DLD1 (cell line): ENCODE measurements at regions not wholly inside any gene's neighbourhood (a gene's known extent, or its start where the extent isn't known, plus 50 kb on each side); places are given as distances from the start of the nearest gene placed in this dataset.

Source experiments
- in situ Hi-C: cut with HindIII; loops from 2 replicates; pipeline ENCODE4 v1.10.0; 2017; ENCODE audit warnings: low sequenced_read_pairs

DNA sequence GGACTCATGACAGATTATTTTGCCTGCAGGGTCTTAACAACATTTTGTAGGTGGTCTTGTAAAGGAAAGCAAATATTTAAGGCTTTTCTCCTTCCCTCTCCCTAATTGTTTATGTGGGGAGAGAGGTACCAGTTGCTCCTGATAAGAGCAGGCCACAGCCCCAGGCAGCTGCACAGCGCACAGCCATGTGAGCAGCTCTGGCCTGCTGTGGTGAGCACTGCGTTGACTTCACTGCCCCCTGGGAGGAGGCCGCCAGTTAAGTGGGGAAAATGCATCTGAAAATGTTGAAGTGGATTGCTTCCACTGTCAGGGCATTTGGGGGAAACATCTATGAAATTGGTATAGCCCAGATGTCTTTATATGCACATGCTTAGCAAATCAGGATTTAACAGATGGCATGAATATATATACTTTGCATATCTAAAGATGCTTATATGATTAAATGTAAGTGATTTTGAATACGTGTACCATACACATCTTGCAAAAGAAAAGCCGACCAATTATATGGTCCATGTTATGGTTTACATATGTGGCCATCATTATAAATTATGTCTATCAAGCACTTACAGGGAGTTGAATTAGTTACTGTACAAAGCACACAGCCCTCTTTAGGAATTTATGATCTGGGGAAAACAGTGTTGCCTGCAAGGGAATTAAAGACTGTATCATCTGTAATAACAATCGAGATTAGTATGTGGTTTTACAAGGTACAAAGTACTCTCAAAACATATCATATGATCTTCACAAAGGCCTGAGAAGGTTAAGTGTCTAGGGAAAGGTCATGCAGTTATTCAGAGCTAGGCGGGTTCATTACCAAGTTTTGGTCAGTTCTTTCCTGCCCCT is 132.1 kb downstream of the RHOU start:
- in situ Hi-C loops = no loop called here

DNA sequence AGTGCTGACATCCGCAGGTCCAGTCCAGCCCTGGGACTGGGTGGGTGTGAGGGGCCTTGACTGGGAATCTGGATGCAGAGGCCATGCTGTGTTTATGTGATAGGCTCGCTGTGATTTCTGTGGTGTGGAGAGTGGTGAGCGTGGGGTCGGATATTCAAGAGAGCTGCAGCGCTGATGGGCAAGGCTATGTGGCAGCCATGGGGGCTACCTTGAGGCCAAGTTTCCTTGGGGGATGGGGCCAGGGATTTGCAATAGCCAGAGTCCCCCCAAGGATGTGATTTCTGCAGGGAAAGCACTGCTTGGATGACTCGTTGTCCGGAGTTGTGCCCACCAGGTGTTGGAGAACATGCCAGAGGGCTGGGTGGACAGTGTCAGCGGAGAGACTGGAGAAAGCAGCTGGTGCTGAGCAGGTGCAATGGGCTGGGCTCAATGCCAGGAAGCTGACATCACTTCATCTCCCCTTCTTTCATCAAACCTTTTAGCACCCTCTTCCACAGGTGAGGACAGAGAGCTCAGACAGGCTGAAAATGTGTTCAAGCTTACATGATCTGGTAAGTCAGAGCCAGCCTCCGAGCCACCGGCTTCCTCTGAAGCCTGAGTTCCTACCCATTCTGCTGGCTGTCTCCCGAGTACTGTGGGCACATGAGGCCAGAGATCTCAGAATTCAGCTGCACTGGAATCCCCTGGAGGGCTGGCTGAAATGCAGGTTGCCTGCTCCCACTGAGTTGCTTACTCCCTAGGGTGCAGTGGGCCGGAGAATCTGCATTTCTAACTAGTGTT is 132.9 kb downstream of the RHOU start:
- in situ Hi-C loops = no loop called here

DNA sequence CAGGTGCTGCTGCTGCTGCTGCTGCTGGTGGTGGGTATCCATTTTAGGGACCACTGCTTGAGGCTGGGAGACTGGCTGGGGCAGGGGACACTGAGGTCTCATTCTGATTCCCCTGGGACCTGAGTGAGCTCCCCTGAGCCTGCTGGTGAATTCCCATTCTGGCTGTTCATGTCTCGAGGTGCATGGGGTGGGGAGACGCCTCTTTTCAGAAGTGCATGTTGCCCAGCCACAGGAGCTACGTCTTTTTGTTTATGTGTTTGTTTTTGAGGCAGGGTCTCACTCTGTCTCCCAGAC is 133.4 kb downstream of the RHOU start:
- in situ Hi-C loops = no loop called here

DNA sequence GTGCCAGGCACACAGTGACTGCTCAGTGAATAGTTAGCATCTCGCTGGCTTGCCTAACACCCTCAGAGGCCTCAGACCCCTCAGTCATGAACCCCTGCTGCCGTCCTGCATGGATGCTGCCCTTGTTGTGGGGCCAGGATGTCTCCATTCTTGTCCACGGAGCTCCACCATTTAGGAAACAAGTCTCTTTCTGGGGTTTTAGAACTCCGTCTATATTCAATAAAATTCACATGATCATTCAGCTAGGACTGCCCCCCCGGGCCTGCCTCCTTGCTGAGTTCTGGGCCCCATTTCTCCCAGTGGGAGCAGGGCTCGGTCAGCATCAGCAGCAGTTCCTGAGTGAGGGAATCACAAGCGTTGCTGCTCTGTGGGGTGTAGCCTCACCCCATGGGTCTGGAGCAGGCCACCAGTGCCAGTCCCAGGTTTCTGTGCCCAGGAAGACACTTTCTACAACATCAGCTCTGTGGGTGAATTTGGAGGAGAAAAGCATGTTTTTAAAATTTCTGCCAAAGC is 134.1 kb downstream of the RHOU start:
- in situ Hi-C loops = no loop called here

DNA sequence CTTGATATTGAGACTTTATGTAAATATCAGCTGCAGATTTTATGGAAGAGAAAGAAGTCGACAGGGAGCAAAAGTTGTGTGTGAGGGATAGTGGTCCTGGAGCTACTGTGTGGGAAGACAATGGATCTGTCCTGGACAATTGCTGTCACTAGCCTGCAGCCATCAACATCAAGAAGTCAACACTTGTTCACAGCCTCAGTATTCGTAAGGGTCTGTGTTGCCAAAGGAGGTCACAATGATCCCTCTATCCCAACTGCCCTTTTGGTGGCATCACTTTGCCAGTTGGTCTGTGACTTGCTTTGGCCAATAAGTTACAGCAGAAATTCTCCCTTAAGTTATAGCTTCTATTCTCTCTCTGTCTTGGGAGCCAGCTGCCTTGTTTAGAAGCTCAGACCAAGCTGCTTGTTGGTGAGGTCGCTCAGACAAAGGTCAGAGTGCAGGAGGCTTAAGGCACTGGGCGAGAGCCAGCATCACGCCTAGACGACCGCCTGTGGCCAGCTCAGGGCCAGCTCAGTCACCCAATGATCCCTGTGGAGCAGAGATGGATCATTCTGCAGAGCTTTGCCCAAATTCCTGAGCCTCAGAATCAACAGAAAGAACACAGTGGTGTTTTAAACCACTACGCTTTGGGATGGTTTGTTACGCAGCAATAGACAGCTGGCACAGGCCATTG is 134.9 kb downstream of the RHOU start:
- in situ Hi-C loops = no loop called here

DNA sequence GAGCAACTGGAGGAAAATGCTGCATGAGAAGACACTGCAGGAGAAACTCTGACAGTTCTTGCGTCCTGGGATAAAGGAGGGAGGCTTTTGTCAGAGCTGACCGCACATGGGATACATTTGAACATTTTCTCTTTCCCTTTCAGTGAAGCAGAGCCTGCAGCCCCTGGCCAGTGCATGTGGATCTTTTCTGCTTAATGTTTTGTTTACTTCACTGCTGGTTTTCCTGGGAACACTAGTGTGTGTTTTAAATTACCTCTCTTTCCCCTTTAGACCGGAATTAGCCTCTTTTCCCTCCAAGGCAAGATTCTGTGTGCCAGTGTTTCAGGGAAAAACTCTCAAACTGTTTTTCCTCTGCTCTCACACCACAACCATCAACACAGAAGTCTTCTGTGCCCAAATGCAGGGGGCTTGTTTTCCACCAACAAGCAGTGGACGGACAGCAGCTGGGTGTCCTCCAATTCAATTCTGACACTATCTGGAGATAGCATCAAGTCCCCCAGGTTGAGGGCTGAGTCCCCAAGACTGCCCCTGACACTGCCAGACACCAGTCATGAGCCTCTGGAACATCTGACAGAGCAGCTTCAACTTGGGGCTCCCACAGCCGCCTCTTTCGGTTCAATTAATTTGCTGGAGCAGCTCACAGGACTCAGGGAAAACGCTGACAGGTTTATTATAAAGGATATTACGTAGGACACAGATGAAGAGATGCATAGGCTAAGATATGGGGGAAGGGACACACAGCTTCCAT is 136.2 kb downstream of the RHOU start:
- in situ Hi-C loops = no loop called here

DNA sequence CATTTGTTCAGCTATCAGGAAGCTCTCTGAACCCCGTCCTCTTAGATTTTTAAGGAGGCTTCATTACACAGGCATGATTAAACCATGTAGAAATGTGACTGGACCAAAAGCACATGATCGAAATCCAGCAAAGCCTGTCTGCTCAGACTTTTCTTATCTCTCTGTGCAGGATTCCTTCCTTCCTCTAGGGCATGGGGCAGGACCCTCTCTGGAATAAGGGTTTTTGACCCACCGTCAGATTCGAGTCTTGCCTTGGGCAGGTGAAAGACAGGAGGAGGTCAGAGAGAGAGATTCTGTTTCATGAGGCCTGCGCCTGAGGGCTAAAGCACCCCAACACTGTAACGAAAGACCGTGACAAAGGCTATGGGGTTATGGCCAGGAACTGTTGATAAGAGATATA is 136.8 kb downstream of the RHOU start:
- in situ Hi-C loops = no loop called here

DNA sequence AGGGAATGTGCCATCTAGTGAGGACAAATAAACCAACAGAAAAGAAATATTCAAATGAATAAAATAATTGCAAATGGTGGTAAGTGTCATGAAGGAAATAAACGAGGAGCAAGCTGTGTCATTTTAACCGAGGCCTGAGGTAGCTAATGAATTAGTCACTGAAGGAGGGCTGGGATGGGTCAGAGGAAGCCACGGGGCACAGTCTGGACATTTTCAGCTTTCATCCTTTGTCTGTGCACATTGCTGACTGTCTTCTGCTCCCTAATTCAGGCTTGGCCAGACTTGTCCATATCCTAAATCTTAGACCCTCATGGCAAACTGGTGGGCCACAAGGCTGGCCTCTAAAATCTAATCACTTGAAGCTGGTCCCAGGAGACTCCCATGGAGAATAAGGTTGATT is 138.4 kb downstream of the RHOU start:
- in situ Hi-C loops = no loop called here

DNA sequence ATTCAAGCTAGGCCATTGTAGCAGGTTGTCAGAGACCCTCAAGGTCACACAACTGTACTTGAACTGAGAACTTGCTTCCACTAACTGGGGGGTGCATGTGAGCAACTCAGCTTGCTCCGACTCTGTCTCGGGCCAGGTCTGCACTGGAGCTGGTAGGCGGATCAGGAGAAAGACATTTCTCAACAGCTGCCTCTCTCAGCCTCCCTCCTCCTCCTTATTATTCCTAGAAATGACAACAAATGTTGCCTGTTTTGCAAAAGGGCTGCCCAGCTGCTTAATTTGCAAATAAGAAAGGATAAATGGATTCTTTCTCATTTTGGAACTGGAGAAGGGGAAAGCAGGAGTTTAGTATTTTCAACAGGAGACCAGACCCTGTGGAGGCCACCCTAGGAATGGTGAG is 140.5 kb downstream of the RHOU start:
- in situ Hi-C loops = no loop called here

DNA sequence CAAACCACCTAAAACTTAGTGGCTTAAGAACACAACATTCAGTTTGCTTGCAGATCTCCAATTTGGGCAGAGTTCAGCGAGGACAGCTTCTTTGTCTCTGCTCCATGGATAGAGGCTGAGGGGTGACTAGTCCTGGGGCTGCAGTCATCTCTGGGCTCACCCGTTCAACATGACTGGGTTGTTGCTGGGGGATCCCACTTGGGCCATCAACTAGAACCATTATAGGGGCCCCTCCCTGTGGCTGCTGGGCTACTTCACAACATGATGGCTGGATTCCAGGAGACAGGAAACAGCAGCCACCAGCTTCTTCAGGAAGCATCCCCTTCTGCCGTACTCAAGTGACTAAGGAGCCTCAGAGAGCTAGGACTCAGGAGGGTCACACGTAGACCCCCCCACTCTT is 140.9 kb downstream of the RHOU start:
- in situ Hi-C loops = no loop called here

DNA sequence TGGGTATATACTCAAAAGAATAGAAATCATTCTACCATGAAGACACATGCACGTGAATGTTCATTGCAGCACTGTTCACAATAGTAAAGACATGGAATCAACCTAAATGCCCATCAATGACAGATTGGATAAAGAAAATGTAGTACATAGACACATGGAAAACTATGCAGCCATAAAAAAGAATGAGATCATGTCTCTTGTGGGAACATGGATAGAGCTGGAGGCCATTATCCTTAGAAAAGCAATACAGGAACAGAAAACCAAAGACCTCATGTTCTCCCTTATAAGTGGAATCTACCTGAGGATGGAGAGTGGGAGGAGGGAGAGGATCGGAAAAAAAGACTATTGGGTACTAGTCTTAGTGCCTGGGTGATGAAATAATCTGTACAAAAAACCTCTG is 143.9 kb downstream of the RHOU start:
- in situ Hi-C loops = no loop called here

DNA sequence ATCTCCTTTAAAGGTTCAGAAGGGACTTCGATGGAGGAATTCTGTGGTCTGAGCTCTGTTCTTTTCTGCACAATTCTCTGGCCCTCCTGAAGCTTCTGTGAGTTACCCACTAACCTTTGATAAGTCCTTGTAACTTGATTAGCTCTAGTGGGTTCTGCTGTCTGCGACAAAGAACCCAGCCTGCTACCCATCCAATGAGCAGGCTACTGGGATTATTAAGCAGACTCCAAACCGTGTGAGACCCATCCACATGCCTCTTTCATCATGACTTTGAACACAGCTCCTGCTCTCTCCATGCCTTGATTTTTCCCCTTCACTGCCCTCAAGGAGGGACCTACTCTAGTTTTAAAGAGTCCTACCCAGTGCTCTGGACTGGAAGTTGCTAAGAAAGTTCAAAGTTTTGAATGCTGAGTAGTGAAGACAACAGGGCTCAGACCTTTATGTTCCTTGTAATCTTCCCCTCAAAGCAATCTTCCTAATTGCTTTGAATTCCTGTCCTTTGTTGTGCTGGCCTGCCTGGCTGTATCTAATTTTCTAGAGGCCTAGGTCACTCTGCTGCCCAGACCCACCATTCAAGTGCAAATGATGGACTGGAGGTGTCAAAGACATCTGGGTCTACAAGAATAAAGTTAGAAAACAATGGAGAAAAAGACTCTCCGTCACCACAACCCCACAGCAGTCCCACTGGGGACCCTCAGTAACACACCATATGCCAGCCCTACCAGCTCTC is 146.9 kb downstream of the RHOU start:
- in situ Hi-C loops = no loop called here

DNA sequence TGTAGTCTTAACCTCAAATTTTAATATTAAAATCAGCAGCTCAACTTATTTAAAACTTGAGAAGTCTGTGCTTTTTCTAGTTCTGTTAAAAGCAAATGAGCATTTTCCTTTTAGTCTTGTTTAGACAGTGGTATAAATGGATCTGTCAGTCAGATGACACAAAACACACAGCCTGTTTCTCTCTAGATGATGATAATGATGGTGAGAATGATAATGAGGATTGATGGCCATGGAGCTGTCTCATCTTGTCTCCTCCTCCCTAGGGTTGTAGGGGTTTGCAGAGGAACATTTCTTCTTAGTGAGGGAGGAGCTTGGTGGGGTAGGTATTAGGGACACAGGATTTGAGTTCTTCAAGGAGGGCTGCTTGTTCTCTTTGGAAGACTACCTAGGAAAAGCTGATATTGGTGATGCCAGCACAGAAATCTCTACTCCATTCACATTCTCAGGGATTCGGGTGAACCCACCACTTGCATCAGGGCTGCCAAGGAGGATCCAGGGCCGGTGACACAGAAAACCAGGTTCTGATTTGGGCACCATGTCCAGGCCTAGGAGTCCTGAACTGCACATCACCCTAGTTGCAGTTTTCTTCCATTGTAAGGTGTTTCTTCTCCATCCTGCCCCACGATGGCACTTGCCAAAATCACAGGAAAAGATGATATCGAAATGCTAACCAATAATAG is 147.6 kb downstream of the RHOU start:
- in situ Hi-C loops = no loop called here

DNA sequence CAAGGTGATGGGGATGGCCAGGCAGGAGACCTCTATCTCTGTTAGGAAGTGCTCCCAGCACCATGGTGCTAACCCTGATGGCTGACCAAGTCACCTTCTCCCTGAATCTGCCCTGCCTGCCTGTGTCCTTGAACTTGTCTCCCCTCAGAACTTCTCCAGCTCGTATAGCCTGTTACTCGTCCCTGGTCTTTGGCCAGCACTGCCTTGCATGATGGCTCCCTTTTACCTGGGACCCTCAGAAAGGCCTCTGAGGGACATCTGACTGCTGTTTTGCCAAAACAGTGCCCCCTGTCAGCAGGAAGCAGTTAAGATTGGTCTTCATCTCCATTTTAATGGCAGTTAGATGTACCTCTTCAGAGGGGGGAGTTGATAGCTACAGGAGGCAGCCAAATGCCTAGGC is 148.3 kb downstream of the RHOU start:
- in situ Hi-C loops = no loop called here

DNA sequence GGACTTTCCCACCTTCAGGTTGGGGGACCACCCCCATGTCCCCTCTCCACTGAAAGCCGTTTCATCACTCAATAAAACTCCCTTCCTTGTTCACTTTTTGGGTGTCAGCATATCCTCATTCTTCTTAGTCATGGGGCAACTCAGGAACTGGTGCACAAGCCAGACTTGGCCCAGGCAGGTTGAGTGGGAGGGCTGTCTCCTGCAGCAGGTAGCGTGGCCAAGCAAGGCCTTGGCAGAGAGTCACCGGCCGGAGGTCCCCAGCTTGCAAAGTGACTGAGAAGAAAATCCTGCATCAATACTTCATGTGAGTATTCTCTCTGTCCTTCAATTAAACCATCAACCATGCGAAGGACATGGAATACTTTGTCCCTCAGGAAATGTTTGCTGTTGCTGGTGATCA is 148.9 kb downstream of the RHOU start:
- in situ Hi-C loops = no loop called here

DNA sequence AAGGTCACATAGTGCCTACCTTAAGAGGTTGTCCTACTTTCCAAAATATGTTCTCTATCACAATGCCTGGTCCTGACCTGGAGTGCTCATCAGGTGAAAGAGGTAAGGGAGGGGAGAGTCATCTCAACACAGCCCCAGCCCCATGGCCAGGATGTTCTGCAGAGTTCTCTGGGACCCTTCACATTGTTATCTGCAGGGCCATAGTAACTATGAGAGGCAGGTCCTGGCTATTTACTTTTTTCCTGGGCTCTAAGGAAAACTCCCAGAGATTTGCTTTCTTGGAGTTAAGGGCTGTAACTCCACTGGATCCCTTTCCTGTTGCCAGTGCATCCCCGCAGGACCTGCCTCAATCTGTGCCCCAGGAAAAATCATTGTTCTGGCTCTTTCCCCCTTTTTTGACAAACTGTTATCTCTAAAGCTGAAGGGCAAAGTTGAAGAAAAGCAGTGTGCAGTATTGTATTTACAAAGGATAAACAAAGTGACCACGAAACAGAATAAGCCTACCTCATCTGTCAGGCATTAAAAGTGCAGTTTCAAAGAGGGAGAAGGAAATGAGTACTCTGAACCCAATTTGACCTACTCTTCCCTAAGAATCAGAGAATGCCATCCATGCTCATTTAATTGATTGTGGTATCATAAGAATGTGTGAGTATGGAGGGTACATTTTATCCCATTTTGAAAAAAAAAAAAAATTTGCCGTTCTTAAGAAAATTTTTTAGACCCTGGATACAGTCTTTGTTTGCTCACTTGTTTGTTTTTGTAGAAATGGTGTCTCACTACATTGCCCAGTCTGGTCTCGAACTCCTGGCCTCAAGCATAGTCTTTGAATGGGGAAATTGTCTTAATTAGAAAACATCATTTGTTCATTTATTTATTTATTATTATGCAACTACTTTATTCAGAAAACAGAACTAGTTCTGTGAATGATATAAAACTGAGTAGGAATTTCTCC is 149.6 kb downstream of the RHOU start:
- in situ Hi-C loops = no loop called here

DNA sequence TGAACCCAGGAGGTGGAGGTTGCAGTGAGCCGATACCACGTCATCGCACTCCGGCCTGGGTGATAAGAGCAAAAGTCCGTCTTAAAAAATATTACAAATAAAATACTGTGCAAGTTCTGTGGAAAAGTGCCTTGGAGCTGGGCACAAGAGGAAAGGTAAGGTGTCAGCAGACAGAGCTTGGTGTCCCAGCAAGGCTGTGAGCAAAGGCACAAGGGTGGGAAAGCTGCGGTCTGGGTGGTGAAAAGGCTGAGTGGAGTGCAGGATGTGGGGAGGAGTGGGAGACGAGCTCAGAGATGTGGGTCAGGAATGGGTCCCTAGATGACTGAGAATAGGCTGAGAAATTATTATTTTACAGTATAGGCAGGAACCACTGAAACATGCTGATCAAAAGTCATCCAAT is 150.6 kb downstream of the RHOU start:
- in situ Hi-C loops = no loop called here

DNA sequence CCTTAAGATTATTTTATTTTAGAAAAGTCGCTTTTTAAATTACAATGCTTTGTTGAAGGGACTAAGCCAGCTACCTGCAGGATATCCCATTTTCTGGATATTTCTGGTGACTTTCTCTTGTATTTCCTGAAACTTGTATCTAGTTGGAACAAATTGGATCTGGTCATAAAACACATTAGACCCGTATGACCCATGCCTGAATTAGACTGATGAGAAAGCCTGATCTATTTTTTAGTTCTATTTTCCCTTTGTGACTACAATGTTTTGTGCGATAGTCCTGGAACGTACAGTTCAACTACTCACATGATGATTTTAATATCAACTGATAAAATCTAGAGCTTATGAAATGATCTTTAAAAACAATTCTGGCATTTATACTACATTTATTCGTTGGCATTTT is 151.8 kb downstream of the RHOU start:
- in situ Hi-C loops = no loop called here

DNA sequence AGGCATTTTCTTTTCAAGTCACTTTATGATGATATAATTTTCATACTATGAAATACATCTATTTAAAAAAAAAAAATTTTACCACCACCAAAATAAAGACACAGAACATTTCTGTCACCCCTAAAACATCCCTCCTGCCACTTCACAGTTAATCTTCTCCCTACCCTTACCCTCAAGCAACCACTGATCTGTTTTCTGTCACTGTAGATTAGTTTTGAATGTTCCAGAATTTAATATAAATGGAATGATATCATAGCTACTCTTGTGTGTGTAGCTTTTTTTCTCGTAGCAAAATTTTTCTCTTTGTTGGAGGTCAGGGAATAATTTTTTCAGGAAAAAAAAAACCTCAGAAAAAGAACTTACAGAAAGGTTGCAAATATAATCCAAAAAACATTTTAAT is 152.7 kb downstream of the RHOU start:
- in situ Hi-C loops = no loop called here
